CD4-positive, alpha-beta memory T cell (primary cell): ENCODE measurements at regions not wholly inside any gene's neighbourhood (a gene's known extent, or its start where the extent isn't known, plus 50 kb on each side); places are given as distances from the start of the nearest gene placed in this dataset.

Experiments
- CTCF ChIA-PET: fragments of 350-600 bp; sonication (Branson Sonifier 250); formaldehyde crosslinking; loops from one replicate; lab custom pipeline; 2021; ENCODE audit warnings: inconsistent platforms; ENCODE audit not compliant: partially characterized antibody; lab: Charles Lee
- POLR2A ChIA-PET: fragments of 350-600 bp; sonication (Branson Sonifier 250); formaldehyde crosslinking; loops from one replicate; lab custom pipeline; 2021; ENCODE audit not compliant: partially characterized antibody; lab: Charles Lee
- DNase-seq, 5 donors: peaks; one replicate each; pipeline versions ENCODE4 v3.0.0 to v3.0.0-alpha.2; 2020 to 2022; ENCODE audit warnings: mixed read lengths in 1 of 5
- H3K27ac ChIP-seq: one replicate; pipeline ENCODE4 v1.7.0; 2013; ENCODE audit warnings: low read depth, low read length
- H3K27me3 ChIP-seq: 2 replicates; pipeline ENCODE4 v1.7.0; 2013; ENCODE audit warnings: mild to moderate bottlenecking, low read length, moderate library complexity; ENCODE audit not compliant: insufficient read depth
- H3K36me3 ChIP-seq: 2 replicates; pipeline ENCODE4 v1.7.0; 2013; ENCODE audit warnings: mild to moderate bottlenecking, low read length, moderate library complexity; ENCODE audit not compliant: insufficient read depth
- H3K4me1 ChIP-seq: 2 replicates; pipeline ENCODE4 v1.7.0; 2013; ENCODE audit warnings: mild to moderate bottlenecking, low read length, moderate library complexity; ENCODE audit not compliant: insufficient read depth
- H3K4me3 ChIP-seq, 2 donors: one replicate each; pipeline ENCODE4 v1.7.0; 2013; ENCODE audit warnings: low read length in 2 of 2, mild to moderate bottlenecking in 1 of 2
- H3K9me3 ChIP-seq, 2 donors: one replicate each; pipeline ENCODE4 v1.7.0; 2013; ENCODE audit warnings: low read length in 2 of 2, control low read depth in 1 of 2; ENCODE audit not compliant: control insufficient read depth in 1 of 2
- H3K27ac Mint-ChIP-seq, 7 donors: one replicate each; pipeline ENCODE4 v1.8.0; 2020 to 2021; ENCODE audit warnings: mixed read lengths in 7 of 7, mild to moderate bottlenecking in 6 of 7, inconsistent platforms in 3 of 7, moderate library complexity in 3 of 7
- H3K27me3 Mint-ChIP-seq, 2 donors: one replicate each; pipeline ENCODE4 v1.8.0; 2020 to 2021; ENCODE audit warnings: mixed read lengths in 2 of 2
- H3K36me3 Mint-ChIP-seq, 2 donors: one replicate each; pipeline ENCODE4 v1.8.0; 2020 to 2021; ENCODE audit warnings: mixed read lengths in 2 of 2, inconsistent platforms in 1 of 2, mild to moderate bottlenecking in 1 of 2
- H3K4me1 Mint-ChIP-seq, 4 donors: one replicate each; pipeline ENCODE4 v1.8.0; 2020 to 2021; ENCODE audit warnings: mixed read lengths in 4 of 4, mild to moderate bottlenecking in 1 of 4
- H3K4me3 Mint-ChIP-seq, 8 donors: one replicate each; pipeline ENCODE4 v1.8.0; 2020 to 2021; ENCODE audit warnings: mixed read lengths in 8 of 8, mild to moderate bottlenecking in 7 of 8, moderate library complexity in 6 of 8, inconsistent platforms in 3 of 8
- H3K9me3 Mint-ChIP-seq, 8 donors: one replicate each; pipeline ENCODE4 v1.8.0; 2020 to 2021; ENCODE audit warnings: mixed read lengths in 8 of 8, mild to moderate bottlenecking in 5 of 8, inconsistent platforms in 3 of 8, moderate library complexity in 1 of 8
- intact Hi-C: fragments of 100-400 bp; cut with micrococcal nuclease; formaldehyde crosslinking; loops from one replicate; pipeline ENCODE4 v1.15.1; 2023

DNA sequence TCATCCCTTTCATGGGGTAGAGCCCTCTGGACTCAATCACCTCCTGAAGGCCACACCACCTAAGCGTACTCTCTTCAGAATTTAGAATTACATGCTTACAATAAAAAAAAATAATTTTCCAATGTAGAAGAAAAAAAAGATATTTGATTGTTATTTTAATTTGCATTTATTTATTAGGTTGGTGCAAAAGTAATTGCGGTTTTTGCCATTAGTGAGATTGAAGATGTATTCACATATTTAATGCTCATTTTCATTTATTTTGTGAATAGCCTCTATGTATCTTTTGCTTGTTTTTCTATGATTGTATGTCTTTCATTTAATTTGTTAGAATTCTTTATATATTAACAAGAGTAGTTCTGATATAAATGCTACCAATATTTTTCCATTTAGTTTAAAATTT lies 220.5 kb downstream of the RND3 start:
- Histone ChIP-seq H3K4me1 (no peaks in the 10 kb centered on the region), H3K9me3 (no peaks in the 10 kb centered on the region), H3K4me3 (no peak overlapping the region), H3K27me3 (no peaks in the 10 kb centered on the region), H3K36me3 (no peaks in the 10 kb centered on the region), H3K27ac (no peak overlapping the region)
- Mint-ChIP-seq H3K4me3 (no peak overlapping the region), H3K36me3 (no peaks in the 10 kb centered on the region), H3K9me3 (peaks cover 0 to 3% (median 0%) of the 10 kb centered on the region in 8 donors), H3K4me1 (no peaks in the 10 kb centered on the region), H3K27ac (no peak overlapping the region), H3K27me3 (no peaks in the 10 kb centered on the region)
- CTCF ChIA-PET: no interaction called here
- POLR2A ChIA-PET: no interaction called here
- intact Hi-C loops: no loop called here
- DNase-seq: no peak

DNA sequence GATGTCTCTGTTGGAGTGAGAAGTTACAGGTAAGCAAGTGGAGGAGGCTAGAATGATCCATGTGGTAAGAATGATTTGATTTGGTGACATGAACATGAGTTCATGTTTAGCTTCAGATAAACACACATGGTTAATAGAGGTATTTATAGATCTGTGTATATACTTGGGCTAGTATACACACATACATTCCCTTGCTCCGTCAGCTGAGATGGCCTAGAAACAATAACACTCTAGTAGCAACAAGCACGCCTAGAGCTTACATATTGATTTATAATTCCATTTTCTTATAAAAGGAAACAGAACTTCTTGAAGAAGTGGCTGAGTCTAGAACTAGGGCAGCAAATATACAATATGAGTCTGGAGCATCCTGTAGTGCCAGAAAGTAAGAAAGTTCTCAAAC lies 223.0 kb downstream of the RND3 start:
- Mint-ChIP-seq H3K27me3 (no peaks in the 10 kb centered on the region), H3K9me3 (peaks cover 0 to 4% (median under 1%) of the 10 kb centered on the region in 8 donors), H3K4me1 (no peaks in the 10 kb centered on the region), H3K4me3 (no peak overlapping the region), H3K27ac (no peak overlapping the region), H3K36me3 (no peaks in the 10 kb centered on the region)
- H3K27ac ChIP-seq: no peak overlapping the region
- ChIA-PET CTCF (no interaction called here), POLR2A (no interaction called here)
- no peaks in the 10 kb centered on the region for H3K27me3 ChIP-seq
- intact Hi-C loops: no loop called here
- no peaks in the 10 kb centered on the region for H3K9me3 ChIP-seq
- no peaks in the 10 kb centered on the region for H3K4me1 ChIP-seq
- H3K36me3 ChIP-seq: no peaks in the 10 kb centered on the region
- H3K4me3 ChIP-seq: no peak overlapping the region
- no peak for DNase-seq

DNA sequence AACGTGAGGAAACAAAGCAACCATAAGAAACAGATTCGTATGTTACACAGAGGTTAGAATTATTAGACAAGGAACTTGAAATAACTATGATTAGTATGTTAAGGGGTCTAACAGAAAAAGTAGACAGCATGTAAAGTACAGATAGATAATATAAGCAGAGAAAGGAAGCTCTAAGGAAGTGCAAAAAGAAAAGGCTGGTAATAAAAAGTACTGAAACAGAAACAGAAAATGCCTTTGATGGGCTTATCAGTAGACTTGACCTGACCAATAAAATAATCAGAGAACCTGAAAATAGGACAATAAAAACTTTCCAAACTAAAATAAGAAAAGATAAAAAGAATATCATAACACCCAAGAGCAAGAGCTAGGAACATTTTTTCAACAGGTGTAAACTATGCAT lies 225.8 kb downstream of the RND3 start:
- no peaks in the 10 kb centered on the region for H3K36me3 Mint-ChIP-seq
- POLR2A ChIA-PET: no interaction called here
- H3K4me1 Mint-ChIP-seq: no peaks in the 10 kb centered on the region

DNA sequence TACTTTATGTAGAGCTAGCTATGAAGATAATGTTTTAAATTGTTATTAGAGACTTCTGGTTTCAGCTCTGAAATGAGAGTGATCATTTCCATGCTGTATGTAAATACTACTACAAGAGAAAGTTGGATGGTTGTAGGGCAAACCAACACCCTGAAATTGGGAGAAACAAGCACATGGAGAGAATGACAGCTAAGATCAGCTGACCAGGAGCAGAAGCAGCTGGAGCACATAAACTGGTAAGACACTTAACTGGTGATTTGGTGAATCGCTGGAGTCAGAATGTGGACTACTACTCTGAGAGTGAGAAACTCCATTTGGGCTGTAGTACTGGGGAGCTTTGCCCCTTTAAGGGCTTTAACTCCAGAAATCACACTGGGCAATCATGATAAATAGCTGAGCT lies 226.8 kb downstream of the RND3 start:
- CTCF ChIA-PET: no interaction called here
- Mint-ChIP-seq H3K27me3 (no peaks in the 10 kb centered on the region), H3K36me3 (no peaks in the 10 kb centered on the region), H3K4me3 (no peak overlapping the region), H3K27ac (no peak overlapping the region), H3K9me3 (peaks cover 0 to 4% (median 2%) of the 10 kb centered on the region in 8 donors), H3K4me1 (no peaks in the 10 kb centered on the region)
- H3K36me3 ChIP-seq: no peaks in the 10 kb centered on the region
- H3K27ac ChIP-seq: no peak overlapping the region
- no peak overlapping the region for H3K4me3 ChIP-seq
- no peaks in the 10 kb centered on the region for H3K4me1 ChIP-seq
- H3K9me3 ChIP-seq: no peaks in the 10 kb centered on the region
- DNase-seq: no peak
- no peaks in the 10 kb centered on the region for H3K27me3 ChIP-seq
- POLR2A ChIA-PET: no interaction called here
- intact Hi-C loops: no loop called here

More for the DNA sequence above, 225.8 kb downstream of the RND3 start:
- intact Hi-C loops: no loop called here
- Mint-ChIP-seq H3K27ac (no peak overlapping the region), H3K27me3 (no peaks in the 10 kb centered on the region), H3K4me3 (no peak overlapping the region), H3K9me3 (peaks cover 0 to 4% (median 2%) of the 10 kb centered on the region in 8 donors)
- Histone ChIP-seq H3K4me1 (no peaks in the 10 kb centered on the region), H3K27me3 (no peaks in the 10 kb centered on the region), H3K36me3 (no peaks in the 10 kb centered on the region), H3K4me3 (no peak overlapping the region), H3K9me3 (no peaks in the 10 kb centered on the region), H3K27ac (no peak overlapping the region)
- no peak for DNase-seq
- CTCF ChIA-PET: no interaction called here

DNA sequence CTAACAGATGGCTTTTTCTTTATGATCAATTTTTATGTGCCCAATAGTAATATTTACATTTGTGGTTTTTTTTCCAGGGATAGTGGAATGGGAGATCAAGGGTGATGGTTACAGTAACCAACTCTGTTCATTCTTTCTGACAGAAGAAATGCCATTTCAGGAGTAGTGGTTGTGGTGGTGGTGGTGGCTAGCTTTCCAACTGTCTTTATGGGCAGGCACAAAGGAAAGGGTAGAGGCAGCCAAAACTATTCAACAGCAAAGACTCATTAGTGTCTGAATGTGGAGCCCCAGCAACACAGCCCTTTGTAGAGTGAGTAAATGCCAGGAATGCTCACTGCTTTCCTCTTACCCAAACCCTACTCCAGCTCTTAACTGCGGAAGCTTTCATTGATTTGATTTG lies 227.7 kb downstream of the RND3 start:
- no peak overlapping the region for H3K27ac Mint-ChIP-seq
- H3K27me3 ChIP-seq: no peaks in the 10 kb centered on the region
- no peak for DNase-seq
- H3K9me3 Mint-ChIP-seq: peaks cover 0 to 4% (median 2%) of the 10 kb centered on the region in 8 donors
- CTCF ChIA-PET: no interaction called here
- no peak overlapping the region for H3K4me3 Mint-ChIP-seq
- POLR2A ChIA-PET: no interaction called here
- no peaks in the 10 kb centered on the region for H3K36me3 Mint-ChIP-seq
- no peak overlapping the region for H3K4me3 ChIP-seq
- intact Hi-C loops: no loop called here
- no peaks in the 10 kb centered on the region for H3K36me3 ChIP-seq
- no peaks in the 10 kb centered on the region for H3K27me3 Mint-ChIP-seq
- H3K27ac ChIP-seq: no peak overlapping the region
- H3K9me3 ChIP-seq: no peaks in the 10 kb centered on the region
- no peaks in the 10 kb centered on the region for H3K4me1 Mint-ChIP-seq
- no peaks in the 10 kb centered on the region for H3K4me1 ChIP-seq

DNA sequence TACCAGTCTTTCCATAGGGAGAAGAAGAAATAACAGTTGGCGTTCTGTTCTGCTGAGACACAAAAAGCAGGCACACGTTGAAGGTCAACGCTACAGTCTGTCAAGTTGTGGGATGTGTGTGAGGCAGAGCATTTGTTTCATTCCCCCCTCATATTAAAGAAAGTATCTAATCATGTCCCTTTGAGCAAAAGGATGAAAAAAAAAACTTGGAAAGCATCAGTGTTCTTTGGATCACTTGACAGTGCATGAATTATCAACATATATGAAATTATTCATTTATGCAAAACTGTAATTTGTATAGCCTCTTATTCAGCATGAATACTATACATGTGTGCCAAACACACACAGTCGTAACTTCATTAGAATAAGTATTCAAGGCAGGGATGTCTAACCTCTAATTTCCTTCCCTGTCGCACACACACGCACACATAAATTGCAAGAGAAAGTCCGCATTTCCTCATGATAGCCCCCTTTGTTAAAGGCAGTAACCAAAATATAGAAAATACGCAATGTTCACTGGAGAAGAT lies 228.6 kb downstream of the RND3 start:
- Histone ChIP-seq H3K4me1 (no peaks in the 10 kb centered on the region), H3K27ac (no peak overlapping the region), H3K36me3 (no peaks in the 10 kb centered on the region), H3K4me3 (no peak overlapping the region), H3K9me3 (no peaks in the 10 kb centered on the region), H3K27me3 (no peaks in the 10 kb centered on the region)
- ChIA-PET POLR2A (no interaction called here), CTCF (no interaction called here)
- Mint-ChIP-seq H3K27me3 (no peaks in the 10 kb centered on the region), H3K4me1 (no peaks in the 10 kb centered on the region), H3K27ac (no peak overlapping the region), H3K4me3 (no peak overlapping the region), H3K9me3 (peaks cover 0 to 4% (median 2%) of the 10 kb centered on the region in 8 donors), H3K36me3 (no peaks in the 10 kb centered on the region)
- no peak for DNase-seq
- intact Hi-C loops: no loop called here

DNA sequence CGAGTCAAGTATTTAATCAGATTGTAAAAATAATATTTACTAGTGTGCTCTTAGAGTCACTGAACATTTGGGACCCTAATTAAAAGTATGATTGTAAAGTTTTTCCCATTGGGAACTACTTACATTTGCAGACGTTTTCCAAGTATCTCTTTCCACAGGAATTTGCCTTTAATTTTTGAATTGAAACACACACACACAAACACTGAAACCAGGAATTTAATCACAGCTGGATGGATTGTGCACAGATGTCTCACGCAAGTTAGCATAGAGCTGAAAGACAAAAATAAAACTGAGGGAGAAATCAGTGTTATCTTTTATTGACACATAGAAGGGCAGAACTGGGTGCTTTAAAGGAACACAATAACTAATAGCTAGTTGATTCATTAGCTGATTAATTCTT lies 230.7 kb downstream of the RND3 start:
- ChIA-PET POLR2A (no interaction called here), CTCF (no interaction called here)
- no peaks in the 10 kb centered on the region for H3K4me1 Mint-ChIP-seq
- no peak overlapping the region for H3K4me3 Mint-ChIP-seq
- H3K27me3 ChIP-seq: no peaks in the 10 kb centered on the region
- H3K36me3 Mint-ChIP-seq: no peaks in the 10 kb centered on the region
- H3K4me3 ChIP-seq: no peak overlapping the region
- H3K9me3 Mint-ChIP-seq: peaks cover 0 to 4% (median 0%) of the 10 kb centered on the region in 8 donors
- DNase-seq: no peak
- no peaks in the 10 kb centered on the region for H3K9me3 ChIP-seq
- no peaks in the 10 kb centered on the region for H3K36me3 ChIP-seq
- intact Hi-C loops: no loop called here
- H3K4me1 ChIP-seq: no peaks in the 10 kb centered on the region
- no peak overlapping the region for H3K27ac Mint-ChIP-seq
- H3K27me3 Mint-ChIP-seq: no peaks in the 10 kb centered on the region
- no peak overlapping the region for H3K27ac ChIP-seq

DNA sequence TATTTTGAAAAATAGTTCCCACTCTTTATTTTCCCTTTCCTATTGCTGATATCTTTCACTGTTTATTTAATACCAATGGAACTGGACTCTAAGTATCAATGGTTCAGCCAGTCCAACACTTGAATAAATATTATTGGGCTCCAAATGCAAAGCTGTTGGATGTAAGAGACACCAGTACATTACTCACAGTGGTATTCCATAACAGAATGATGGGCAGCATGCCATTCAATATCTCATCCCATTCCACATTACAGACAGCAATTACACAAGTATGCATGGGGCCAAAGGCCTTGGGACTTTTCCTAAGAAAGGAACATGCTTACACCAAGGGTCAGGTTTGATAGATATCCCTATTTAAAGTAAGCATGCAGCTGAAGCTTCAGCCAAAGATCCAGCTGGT lies 231.9 kb downstream of the RND3 start:
- no peak overlapping the region for H3K4me3 Mint-ChIP-seq
- ChIA-PET POLR2A (no interaction called here), CTCF (no interaction called here)
- H3K27me3 Mint-ChIP-seq: no peaks in the 10 kb centered on the region
- no peaks in the 10 kb centered on the region for H3K36me3 Mint-ChIP-seq
- Histone ChIP-seq H3K36me3 (no peaks in the 10 kb centered on the region), H3K27ac (no peak overlapping the region), H3K9me3 (no peaks in the 10 kb centered on the region), H3K4me3 (no peak overlapping the region), H3K27me3 (no peaks in the 10 kb centered on the region), H3K4me1 (no peaks in the 10 kb centered on the region)
- no peaks in the 10 kb centered on the region for H3K4me1 Mint-ChIP-seq
- DNase-seq: no peak
- no peak overlapping the region for H3K27ac Mint-ChIP-seq
- intact Hi-C loops: no loop called here
- peaks cover 0 to 3% (median 0%) of the 10 kb centered on the region in 8 donors for H3K9me3 Mint-ChIP-seq
